Body of pancreas (tissue), 4 donors: ENCODE measurements at regions not wholly inside any gene's neighbourhood (a gene's known extent, or its start where the extent isn't known, plus 50 kb on each side); places are given as distances from the start of the nearest gene placed in this dataset.

ENCODE experiments used
- POLR2A ChIP-seq, 3 donors: fragments of 450-650 bp; IDR thresholded peaks; one replicate each; pipeline ENCODE4 v1.6.1; 2016; ENCODE audit warnings: antibody characterized with exemption in 3 of 3, mild to moderate bottlenecking in 2 of 3
- TF ChIP-seq, protein P1 (sequence below), 7 experiments: fragments of 450-650 bp in 4 of 7; fragments of 200-600 bp in 3 of 7; sonication (generic) in 3 of 7; IDR thresholded peaks; one replicate each; pipeline ENCODE4 v1.5.1; 2016 to 2019; ENCODE audit warnings: antibody characterized with exemption in 7 of 7

DNA sequence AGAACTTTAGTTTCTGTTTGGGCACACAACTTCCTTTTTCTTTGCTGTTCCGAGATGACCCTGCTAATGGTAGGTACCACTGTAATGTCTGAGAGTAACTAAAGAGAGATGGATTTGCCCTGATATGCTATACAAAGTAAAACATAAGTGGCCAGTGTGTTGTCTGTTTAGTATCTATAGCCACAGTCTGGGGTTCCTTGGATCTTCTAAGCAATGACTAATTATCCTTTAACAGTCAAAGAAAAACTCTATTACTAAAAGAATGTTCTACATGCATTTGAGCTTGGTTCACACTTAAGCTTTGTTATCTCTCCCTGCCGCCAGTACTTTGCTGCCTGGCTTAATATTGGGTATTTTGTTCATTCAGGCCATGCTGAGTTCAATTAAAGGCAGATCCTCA is 1051.9 kb upstream of the FLRT2 start:
- TF ChIP-seq, protein P1, sequence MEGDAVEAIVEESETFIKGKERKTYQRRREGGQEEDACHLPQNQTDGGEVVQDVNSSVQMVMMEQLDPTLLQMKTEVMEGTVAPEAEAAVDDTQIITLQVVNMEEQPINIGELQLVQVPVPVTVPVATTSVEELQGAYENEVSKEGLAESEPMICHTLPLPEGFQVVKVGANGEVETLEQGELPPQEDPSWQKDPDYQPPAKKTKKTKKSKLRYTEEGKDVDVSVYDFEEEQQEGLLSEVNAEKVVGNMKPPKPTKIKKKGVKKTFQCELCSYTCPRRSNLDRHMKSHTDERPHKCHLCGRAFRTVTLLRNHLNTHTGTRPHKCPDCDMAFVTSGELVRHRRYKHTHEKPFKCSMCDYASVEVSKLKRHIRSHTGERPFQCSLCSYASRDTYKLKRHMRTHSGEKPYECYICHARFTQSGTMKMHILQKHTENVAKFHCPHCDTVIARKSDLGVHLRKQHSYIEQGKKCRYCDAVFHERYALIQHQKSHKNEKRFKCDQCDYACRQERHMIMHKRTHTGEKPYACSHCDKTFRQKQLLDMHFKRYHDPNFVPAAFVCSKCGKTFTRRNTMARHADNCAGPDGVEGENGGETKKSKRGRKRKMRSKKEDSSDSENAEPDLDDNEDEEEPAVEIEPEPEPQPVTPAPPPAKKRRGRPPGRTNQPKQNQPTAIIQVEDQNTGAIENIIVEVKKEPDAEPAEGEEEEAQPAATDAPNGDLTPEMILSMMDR (IDR thresholded peaks at IDR 0.05) = no peak
- no peak for TF ChIP-seq POLR2A (IDR thresholded peaks at IDR 0.05)
